ENCODE measurements at regions not wholly inside any gene's neighbourhood (a gene's known extent, or its start where the extent isn't known, plus 50 kb on each side); places are given as distances from the start of the nearest gene placed in this dataset.
"Not testable (repeated sequence)": the region's sequence is repeated elsewhere in the genome, so short reads cannot be mapped to it uniquely, and the experiment has no call there.

GRCh38 chr4:83196921-83197320, 82.4 kb upstream of the PLAC8 start:
- no peak overlapping the region for H3K9ac ChIP-seq (ENCODE audit: low read depth, low read length, poor library complexity, severe bottlenecking)
- no peaks in the 10 kb centered on the region for H3K9me3 ChIP-seq (ENCODE audit: insufficient read depth, low read depth, low read length)
- H3K4me2 ChIP-seq (ENCODE audit: low read depth, low read length, poor library complexity, severe bottlenecking): no peak overlapping the region
- no peaks in the 10 kb centered on the region for H3F3A ChIP-seq (ENCODE audit: low read depth)
- no peaks in the 10 kb centered on the region for H3K4me1 ChIP-seq (ENCODE audit: insufficient read depth, low read length, poor library complexity, severe bottlenecking)
- TF ChIP-seq EZH2phosphoT487 (IDR thresholded peaks at IDR 0.05; ENCODE audit: borderline replicate concordance) (no peak), CTCF (conservative IDR thresholded peaks at IDR 0.05; ENCODE audit: low read length) (no peak)
- H4K20me1 ChIP-seq (ENCODE audit: insufficient read depth, low read length, poor library complexity, severe bottlenecking): no peaks in the 10 kb centered on the region
- H3K4me3 ChIP-seq (ENCODE audit: low read length, poor library complexity, severe bottlenecking): no peak overlapping the region
- no peaks in the 10 kb centered on the region for H3K27me3 ChIP-seq (ENCODE audit: insufficient read depth, low read length, poor library complexity, severe bottlenecking)
- 0 out of 2 replicates have a peak overlapping the region, but pooled peaks have one; percentile 20 for H2AFZ ChIP-seq (ENCODE audit: low read length)
- no peaks in the 10 kb centered on the region for H3K79me2 ChIP-seq (ENCODE audit: insufficient read depth, low read length)
- H3K9me2 ChIP-seq (replicated peaks; ENCODE audit: low read depth, low read length): no peaks in the 10 kb centered on the region
- no peaks in the 10 kb centered on the region for H3K36me3 ChIP-seq (ENCODE audit: insufficient read depth, low read length)

DNA sequence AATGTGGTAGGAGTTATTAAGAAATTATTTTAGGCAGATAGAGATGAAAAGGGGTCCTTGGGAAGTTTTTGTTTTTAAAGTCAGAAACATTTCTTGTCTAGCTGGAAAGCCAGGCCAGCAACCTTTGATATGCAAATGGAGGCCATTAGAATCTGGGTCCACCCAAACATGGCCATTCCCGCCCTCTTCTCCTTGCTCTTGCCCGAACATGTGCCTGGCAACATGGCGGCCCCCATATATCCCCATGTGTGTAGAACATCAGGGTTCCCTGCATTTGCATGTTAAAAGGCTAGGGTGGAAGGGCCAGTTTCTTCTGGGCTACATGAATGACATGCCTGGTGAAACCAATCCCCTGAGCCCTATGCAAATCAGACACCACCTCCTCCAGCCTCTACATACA, 80.7 kb upstream of the PLAC8 start:
- no peak overlapping the region for H2AFZ ChIP-seq (ENCODE audit: low read length)
- no peaks in the 10 kb centered on the region for H3K9me2 ChIP-seq (replicated peaks; ENCODE audit: low read depth, low read length)
- H3K79me2 ChIP-seq (ENCODE audit: insufficient read depth, low read length): no peaks in the 10 kb centered on the region
- H3K4me3 ChIP-seq (ENCODE audit: low read length, poor library complexity, severe bottlenecking): no peak overlapping the region
- no peaks in the 10 kb centered on the region for H3F3A ChIP-seq (ENCODE audit: low read depth)
- no peak overlapping the region for H3K9ac ChIP-seq (ENCODE audit: low read depth, low read length, poor library complexity, severe bottlenecking)
- no peaks in the 10 kb centered on the region for H4K20me1 ChIP-seq (ENCODE audit: insufficient read depth, low read length, poor library complexity, severe bottlenecking)
- no peaks in the 10 kb centered on the region for H3K36me3 ChIP-seq (ENCODE audit: insufficient read depth, low read length)
- TF ChIP-seq CTCF (conservative IDR thresholded peaks at IDR 0.05; ENCODE audit: low read length) (no peak), EZH2phosphoT487 (IDR thresholded peaks at IDR 0.05; ENCODE audit: borderline replicate concordance) (no peak)
- no peaks in the 10 kb centered on the region for H3K4me1 ChIP-seq (ENCODE audit: insufficient read depth, low read length, poor library complexity, severe bottlenecking)
- no peak overlapping the region for H3K4me2 ChIP-seq (ENCODE audit: low read depth, low read length, poor library complexity, severe bottlenecking)
- no peaks in the 10 kb centered on the region for H3K27me3 ChIP-seq (ENCODE audit: insufficient read depth, low read length, poor library complexity, severe bottlenecking)
- no peaks in the 10 kb centered on the region for H3K9me3 ChIP-seq (ENCODE audit: insufficient read depth, low read depth, low read length)

- not testable (repeated sequence) for H3F3A ChIP-seq (ENCODE audit: low read depth); H3K27me3 ChIP-seq (ENCODE audit: insufficient read depth, low read length, poor library complexity, severe bottlenecking); H3K4me3 ChIP-seq (ENCODE audit: low read length, poor library complexity, severe bottlenecking); H3K4me2 ChIP-seq (ENCODE audit: low read depth, low read length, poor library complexity, severe bottlenecking); H3K9me3 ChIP-seq (ENCODE audit: insufficient read depth, low read depth, low read length); H3K36me3 ChIP-seq (ENCODE audit: insufficient read depth, low read length); H3K9ac ChIP-seq (ENCODE audit: low read depth, low read length, poor library complexity, severe bottlenecking); H3K9me2 ChIP-seq (replicated peaks; ENCODE audit: low read depth, low read length); H4K20me1 ChIP-seq (ENCODE audit: insufficient read depth, low read length, poor library complexity, severe bottlenecking); H3K79me2 ChIP-seq (ENCODE audit: insufficient read depth, low read length); H2AFZ ChIP-seq (ENCODE audit: low read length); H3K4me1 ChIP-seq (ENCODE audit: insufficient read depth, low read length, poor library complexity, severe bottlenecking)
Measured at GRCh38 chr4:83194588-83194987, 80.1 kb upstream of the PLAC8 start.

DNA sequence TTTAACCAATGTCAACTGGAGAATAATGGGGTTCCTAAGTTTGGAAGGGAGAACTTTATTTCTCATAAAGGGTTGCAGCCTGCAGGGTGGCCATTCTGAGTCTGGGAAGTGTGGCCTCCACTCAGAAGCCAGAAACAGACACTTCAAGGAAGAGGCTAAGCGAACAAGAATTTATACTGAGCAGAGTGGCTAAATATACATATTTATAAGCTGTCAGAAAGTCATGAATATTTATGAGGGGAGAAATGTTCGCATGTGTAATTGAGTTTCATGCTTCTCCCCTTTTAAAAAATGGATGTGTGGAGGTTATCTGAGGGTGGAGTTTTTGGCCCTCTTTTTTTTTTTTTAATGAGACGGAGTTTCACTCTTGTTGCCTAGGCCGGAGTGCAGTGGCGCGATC, 78.1 kb upstream of the PLAC8 start:
- no peaks in the 10 kb centered on the region for H3K9me3 ChIP-seq (ENCODE audit: insufficient read depth, low read depth, low read length)
- H3K27me3 ChIP-seq (ENCODE audit: insufficient read depth, low read length, poor library complexity, severe bottlenecking): no peaks in the 10 kb centered on the region
- H3K4me1 ChIP-seq (ENCODE audit: insufficient read depth, low read length, poor library complexity, severe bottlenecking): no peaks in the 10 kb centered on the region
- H3F3A ChIP-seq (ENCODE audit: low read depth): no peaks in the 10 kb centered on the region
- H2AFZ ChIP-seq (ENCODE audit: low read length): no peak overlapping the region
- H3K4me2 ChIP-seq (ENCODE audit: low read depth, low read length, poor library complexity, severe bottlenecking): no peak overlapping the region
- no peak overlapping the region for H3K9ac ChIP-seq (ENCODE audit: low read depth, low read length, poor library complexity, severe bottlenecking)
- no peak for TF ChIP-seq CTCF (conservative IDR thresholded peaks at IDR 0.05; ENCODE audit: low read length)
- no peak for TF ChIP-seq EZH2phosphoT487 (IDR thresholded peaks at IDR 0.05; ENCODE audit: borderline replicate concordance)
- no peaks in the 10 kb centered on the region for H4K20me1 ChIP-seq (ENCODE audit: insufficient read depth, low read length, poor library complexity, severe bottlenecking)
- no peaks in the 10 kb centered on the region for H3K79me2 ChIP-seq (ENCODE audit: insufficient read depth, low read length)
- H3K36me3 ChIP-seq (ENCODE audit: insufficient read depth, low read length): no peaks in the 10 kb centered on the region
- H3K4me3 ChIP-seq (ENCODE audit: low read length, poor library complexity, severe bottlenecking): no peak overlapping the region
- H3K9me2 ChIP-seq (replicated peaks; ENCODE audit: low read depth, low read length): no peaks in the 10 kb centered on the region

Measured in Loucy (cell line).